ENCODE measurements at regions not wholly inside any gene's neighbourhood (a gene's known extent, or its start where the extent isn't known, plus 50 kb on each side); places are given as distances from the start of the nearest gene placed in this dataset.

DNA sequence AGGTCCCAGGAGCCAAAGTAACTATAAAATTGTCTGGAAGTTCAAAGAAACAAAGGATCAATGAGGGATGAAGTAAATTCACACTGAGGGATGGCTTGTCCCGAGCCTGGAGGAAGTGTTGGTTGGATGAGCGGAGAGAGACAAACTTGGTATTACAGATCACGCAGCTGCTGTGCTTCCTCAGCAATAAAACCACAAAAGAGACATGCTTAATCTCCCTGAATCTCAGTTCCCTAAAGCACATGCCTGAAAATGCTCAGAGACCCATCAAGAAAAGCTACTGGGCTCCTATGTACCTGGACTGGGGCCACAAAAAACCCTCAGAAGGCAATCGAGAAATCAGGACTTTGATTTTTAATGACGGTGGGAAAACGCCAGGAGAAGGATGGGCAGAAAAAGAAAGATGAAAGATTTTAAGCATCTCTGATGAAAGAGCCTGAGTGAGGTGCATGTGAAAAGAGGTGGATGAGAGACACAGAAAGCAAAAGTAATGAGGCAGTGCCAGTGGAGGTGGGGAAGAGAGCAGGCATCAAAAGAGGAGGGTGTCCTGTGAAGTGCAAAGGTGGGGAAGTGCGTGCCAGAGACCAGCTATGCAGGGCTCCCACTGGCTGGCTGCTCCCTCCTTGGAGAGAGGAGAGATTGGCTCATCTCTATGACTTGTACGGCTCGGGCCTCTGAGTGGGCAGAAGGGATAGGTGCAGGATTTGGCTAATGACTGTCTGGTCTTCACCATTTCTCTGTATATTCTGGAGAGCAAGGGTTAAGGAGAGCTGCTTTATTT, 143.7 kb downstream of the ABCC12 start:
- no peak for DNase-seq
- intact Hi-C loops (cut with DNase I): no loop called here

- no peak for DNase-seq
- intact Hi-C loops (cut with DNase I): no loop called here
These were observed 144.3 kb downstream of the ABCC12 start for GRCh38 chr16:48011466-48011865.

DNA sequence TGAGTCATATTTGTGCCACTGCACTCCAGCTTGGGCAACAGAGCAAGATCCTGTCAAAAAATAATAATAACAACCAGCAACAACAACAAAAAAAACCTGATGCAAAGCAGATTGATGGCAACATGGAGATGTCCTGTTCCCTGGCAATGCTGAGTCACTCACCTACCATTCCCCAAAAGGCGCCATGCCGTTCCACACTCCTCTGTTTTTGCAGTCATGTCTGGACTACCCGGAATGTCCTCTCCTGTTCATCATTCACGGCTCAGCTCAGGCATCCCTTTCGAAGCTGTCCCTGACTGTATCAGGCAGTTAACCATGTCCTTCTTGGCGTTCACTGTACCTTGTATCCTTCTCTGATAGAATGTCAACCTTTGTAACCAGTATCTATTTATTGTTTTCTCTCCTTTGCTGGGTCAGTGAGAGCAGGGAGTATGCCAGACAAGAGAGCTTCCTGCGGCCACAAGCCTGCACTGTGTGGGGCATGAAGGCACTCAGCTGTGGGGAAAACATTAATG, 147.7 kb downstream of the ABCC12 start:
- no peak for DNase-seq
- intact Hi-C loops (cut with DNase I): no loop called here

DNA sequence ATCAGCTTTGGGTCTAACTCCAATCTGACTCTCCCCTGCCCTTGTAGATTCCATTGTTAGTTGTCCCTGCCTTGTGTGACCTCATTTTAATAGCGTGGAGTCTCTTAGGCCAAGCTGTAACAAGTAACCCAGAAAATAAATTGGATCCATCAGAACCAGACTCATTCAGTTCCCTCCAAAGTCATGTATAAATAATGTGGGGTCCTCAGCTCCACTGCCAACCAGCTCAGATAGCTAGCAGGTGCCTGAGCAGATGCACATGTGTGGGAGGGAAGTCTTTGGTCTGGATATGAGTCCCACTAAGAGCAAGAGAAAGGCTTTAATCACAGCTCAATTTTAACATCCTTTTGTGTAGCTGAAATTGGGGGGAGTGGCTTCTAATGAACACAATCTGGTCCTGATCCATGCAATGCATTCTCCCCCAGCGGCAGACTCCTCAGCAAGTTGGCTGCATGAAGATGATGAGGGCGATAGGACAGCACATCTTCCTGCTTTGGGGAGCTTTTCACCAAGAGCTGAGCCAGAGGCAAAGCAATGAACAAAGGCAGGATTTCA, 151.6 kb downstream of the ABCC12 start:
- DNase-seq: no peak
- intact Hi-C loops (cut with DNase I): no loop called here

GRCh38 chr16:48003206-48003907, 152.4 kb downstream of the ABCC12 start:
- intact Hi-C loops (cut with DNase I): no loop called here
- no peak for DNase-seq

- no peak for DNase-seq
- intact Hi-C loops (cut with DNase I): no loop called here
These were observed 154.4 kb downstream of the ABCC12 start for GRCh38 chr16:48001324-48001895.

DNA sequence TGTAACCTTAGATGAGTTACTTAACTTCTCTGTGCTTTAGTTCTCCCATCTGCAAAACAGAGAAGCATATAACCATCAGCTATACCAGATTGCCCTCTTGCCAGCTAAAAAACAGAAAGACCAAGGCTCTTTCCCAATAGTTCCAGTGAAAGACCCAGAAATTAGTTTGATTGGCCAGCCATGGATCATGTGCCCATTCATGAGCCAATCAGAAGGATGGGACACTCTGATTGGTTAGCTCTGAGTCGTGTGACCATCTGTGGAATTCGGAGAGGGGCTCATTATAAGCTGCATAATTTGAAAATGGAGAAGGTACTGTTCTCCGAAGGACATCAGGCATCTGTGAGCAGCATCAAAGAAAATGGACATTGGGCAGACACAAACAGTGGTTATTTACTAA, 155.2 kb downstream of the ABCC12 start:
- intact Hi-C loops (cut with DNase I): no loop called here
- no peak for DNase-seq

DNA sequence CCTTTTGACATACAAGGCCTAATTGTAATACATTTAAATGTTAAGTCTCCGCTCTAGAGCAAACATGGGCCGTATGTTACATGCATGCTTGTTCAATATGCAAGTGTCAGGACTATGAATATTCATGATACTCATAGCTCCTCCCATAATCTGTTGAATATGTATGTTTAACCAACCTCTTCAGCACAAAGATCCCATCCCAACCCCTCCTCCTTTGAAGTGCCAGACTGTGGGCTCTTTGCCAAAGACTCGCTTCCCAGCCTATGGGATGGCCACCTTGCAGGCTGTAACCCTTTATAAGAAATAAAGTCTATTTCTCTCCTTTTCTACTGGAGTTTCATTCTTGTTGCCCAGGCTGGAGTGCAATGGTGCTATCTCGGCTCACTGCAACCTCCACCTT, 156.2 kb downstream of the ABCC12 start:
- intact Hi-C loops (cut with DNase I): no loop called here
- DNase-seq: no peak

DNA sequence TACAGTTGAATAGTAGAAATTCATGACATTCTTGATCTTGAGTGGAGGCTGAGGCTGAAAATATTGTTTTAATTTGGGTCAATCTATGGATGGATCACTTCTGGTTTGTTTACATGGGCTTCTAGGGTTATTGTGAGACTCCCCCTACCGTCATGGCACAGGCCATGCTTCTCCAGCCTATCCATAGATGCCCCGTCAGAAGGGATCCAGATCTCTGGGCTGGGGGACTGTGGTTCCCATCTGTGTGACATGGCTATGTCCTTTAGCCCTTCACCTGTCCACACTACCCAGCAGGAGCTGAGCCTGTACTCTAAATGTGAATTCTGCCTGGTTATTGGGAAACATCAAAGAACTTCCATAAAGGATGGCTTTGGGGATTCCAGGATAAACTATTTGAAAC, 160.4 kb downstream of the ABCC12 start:
- intact Hi-C loops (cut with DNase I): no loop called here
- no peak for DNase-seq

DNA sequence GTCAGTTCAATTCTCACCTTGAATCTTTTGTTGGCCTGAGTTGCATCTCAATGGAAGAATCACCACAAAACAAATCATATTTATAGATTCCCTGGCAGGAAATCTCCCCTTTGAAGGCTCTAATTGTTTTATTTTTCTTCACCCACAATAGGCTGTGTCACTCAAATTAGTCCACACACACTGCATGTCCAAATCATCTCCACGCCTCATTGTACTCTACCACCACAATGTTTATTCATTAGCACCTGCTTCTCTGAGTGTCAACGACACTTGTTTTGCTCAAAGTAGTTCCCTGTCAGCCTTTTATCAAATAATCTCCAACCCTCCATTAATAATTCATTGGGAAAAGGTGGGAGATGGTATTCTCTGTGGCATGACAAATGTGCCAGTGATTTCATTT, 164.3 kb downstream of the ABCC12 start:
- intact Hi-C loops (cut with DNase I): no loop called here
- no peak for DNase-seq

DNA sequence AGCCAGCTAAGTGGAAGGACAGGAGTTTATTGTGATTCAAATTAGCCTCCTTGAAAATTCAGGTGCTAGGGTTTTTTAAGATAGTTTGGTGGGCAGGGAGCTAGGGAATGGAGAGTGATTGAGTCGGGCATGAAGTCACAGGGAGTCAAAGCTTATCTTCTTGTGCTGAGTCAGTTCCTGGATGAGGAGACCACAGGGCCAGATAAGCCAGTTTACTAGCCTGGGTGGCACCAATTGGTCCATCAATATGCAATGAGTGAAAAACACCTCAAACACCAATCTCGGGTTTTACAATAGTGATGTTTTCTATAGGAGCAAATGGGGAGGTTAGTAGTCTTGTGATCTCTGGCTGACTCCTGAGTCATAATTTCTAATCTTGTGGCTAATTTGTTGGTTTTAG, 165.1 kb downstream of the ABCC12 start:
- intact Hi-C loops (cut with DNase I): no loop called here
- no peak for DNase-seq

GRCh38 chr16:47987136-47987535, 168.7 kb downstream of the ABCC12 start:
- DNase-seq: no peak

DNA sequence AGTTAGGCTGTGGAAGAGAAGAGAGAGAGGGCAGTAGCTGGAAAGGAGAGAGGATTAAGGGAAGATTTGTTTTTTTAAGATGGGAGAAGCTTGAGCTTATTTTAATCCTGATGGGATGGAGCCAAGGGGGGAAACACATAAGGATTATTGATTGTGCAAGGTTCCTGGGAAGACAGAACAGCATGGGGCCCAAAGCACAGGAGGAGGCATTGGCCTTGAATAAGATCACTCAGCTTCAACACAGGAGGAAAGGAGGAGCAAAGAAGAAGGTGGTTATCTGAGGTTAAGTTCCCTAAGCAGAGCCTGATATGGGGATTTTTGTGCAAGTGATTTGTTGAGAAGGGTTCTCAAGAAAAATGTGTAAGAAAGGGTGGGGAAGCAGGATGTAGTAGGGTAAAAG, 169.8 kb downstream of the ABCC12 start:
- no peak for DNase-seq
- intact Hi-C loops (cut with DNase I): no loop called here

More at GRCh38 chr16:47987136-47987535, 168.7 kb downstream of the ABCC12 start:
- intact Hi-C loops (cut with DNase I): no loop called here

DNA sequence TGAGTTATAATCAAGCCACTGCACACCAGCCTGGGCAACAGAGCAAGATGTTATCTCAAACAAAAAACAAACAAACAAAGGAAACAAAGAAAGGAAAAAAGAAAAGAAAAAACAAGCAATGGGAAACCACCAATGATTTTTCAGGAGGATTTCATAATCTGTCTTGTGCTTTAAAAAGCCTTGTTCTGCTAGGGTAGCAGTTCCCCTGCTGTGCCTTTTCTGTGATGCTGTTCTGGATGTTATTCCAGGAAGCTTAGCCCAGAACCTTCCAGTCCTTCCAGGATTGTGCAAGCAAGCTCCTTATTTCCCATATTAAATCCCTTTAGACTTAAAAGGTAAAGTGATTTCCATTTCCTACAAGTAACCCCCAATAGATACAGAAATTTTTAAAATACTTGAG, 171.1 kb downstream of the ABCC12 start:
- no peak for DNase-seq
- intact Hi-C loops (cut with DNase I): no loop called here

DNA sequence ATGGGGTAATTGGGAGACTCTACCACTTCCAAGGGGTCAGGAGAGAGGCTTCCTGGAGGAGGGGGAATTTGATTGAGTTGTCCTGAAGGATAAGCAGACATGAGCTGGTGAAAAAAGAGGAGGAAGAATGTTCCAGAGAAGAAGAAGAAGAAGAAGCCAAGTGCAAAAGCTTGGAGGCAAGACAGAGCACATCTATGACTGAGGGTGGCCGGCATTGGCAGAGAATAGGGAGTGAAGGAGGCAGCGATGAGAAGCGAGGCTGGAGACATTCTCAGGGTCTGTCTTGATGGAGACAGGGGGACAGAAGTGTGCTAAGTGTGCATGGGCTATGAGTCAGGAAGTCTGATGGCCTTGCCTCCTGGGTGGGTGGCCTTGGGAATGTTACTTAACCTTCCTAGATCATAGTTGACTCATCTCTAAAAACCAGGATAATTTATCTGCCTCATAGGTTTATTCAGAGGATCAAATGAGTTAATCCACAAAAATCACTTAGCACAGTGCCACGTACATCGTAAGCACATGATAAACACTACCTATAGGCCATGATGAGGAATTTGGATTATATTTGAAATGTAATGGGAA, 171.7 kb downstream of the ABCC12 start:
- DNase-seq: no peak
- intact Hi-C loops (cut with DNase I): no loop called here

DNA sequence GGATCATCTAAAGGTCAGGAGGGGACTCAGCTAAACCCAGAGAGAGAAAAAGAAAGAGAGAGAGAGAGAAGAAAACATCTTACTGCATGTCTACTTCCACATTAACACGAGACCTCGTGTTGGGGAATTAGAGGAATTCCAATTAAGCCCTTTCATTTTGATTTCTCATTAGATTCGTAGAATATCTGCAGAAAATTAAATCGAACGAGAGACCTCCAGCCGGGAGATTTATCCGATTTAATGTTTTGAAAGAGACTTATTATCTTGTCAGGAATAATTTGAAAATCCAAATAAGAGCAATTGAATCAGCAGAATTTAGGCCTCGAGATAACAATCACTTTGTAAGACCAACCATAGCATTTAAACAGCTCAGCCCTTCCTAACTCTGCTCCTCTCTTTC, 175.6 kb downstream of the ABCC12 start:
- no peak for DNase-seq
- intact Hi-C loops (cut with DNase I): no loop called here

DNA sequence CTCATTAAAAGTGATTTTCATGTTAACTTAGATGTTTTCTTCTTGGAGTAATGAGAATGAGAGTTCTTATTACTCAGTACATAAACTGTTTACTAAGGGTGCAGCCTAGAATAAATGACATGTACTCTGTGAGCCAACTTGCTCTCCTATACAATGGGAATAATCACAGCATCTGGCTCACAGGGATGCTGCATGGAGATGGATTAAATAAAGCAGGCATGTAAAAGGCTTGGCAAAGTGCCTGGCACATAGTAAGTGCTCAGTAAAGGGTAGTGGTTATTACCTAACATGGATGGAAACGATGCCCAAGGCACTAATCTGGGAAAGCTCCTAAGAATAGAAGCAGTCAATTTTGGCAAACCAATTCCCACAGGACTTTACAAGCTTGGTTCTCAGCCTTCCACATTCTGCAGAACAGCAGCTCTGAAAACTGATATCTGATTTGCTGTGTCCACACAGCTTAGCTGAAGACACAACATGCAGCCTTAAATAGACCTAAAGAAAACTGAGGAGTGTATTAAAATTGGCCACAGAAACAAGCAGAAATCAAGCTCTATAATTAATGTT, 176.1 kb downstream of the ABCC12 start:
- DNase-seq: no peak
- intact Hi-C loops (cut with DNase I): no loop called here

DNA sequence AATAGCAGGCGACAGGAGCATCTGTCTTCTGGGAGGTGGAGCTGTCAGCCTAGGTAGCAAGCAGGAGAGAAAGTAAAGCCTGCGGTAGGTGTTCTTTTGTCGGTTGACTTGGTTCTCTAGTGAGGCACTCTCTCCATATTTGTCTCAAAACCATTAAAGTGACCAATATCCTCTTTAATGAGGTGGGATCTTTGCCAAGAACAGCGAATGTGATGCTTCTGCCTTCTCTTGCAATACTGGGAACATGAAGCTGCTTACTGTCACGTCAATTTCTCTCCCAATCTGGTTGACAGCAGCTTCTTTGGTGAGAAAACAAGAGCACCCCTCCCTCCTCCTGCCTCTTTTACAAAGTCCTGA, 176.7 kb downstream of the ABCC12 start:
- no peak for DNase-seq
- intact Hi-C loops (cut with DNase I): no loop called here

DNA sequence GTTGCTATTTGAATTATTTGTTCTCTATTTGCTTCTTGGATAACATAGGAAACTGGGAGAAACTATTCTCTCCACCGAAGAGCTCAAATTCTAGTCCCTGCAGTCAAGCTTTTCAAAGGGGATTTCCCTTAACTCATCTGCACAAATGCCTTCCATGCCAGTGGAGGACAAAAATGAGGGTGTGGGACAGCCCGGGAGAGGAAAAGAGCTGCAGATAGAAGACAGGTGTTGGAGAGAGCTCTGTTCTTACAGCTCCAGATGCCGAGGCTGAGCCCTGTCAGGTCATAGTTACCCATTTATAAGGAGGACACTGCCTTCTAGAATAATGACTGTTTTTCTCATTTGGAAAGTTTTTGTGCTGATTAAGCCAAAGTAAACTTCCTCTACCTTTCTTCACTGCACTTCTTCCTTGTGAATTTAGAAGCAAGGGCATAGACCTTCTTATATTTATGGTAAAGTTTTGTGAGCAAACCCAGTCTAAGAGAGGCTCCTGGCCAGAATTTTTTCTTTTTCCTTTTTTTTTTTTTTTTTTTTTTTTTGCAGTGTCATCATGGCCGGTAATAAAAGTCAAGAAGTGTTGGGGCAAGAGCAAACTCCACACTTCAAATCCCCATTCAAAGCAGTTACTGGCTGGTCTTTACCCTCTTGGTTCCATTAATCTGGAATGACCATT, 177.2 kb downstream of the ABCC12 start:
- intact Hi-C loops (cut with DNase I): no loop called here
- DNase-seq: no peak

- no peak for DNase-seq
- intact Hi-C loops (cut with DNase I): no loop called here
These were observed 178.0 kb downstream of the ABCC12 start for GRCh38 chr16:47977802-47978201.
